NCI-H446 treated with DMSO at 0.1 percent for 48 hours (cell line): ENCODE measurements at regions not wholly inside any gene's neighbourhood (a gene's known extent, or its start where the extent isn't known, plus 50 kb on each side); places are given as distances from the start of the nearest gene placed in this dataset.

Source experiments
- DNase-seq: peaks from one replicate; lab custom pipeline; 2025; lab: John Stamatoyannopoulos, UW

DNA sequence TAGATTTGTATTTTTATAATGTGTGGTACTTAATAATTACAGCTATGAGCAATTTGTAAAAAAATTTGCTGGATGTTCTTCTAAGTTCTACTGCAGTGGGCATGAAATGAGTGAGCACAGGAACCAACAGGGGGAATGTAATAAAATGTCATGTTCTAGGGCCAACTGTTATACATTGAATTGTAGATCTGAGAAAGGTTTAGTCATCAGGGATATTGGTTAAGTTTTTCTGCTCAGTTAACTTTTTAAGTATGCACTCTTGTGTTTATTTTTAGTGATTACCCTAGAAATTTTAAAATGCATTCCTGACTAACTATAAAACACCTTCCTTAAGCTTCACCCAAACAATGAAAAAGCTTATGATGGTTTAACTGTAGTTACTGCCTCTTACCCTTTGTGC, 101.8 kb downstream of the CAND1 start:
- DNase-seq, result no peak

DNA sequence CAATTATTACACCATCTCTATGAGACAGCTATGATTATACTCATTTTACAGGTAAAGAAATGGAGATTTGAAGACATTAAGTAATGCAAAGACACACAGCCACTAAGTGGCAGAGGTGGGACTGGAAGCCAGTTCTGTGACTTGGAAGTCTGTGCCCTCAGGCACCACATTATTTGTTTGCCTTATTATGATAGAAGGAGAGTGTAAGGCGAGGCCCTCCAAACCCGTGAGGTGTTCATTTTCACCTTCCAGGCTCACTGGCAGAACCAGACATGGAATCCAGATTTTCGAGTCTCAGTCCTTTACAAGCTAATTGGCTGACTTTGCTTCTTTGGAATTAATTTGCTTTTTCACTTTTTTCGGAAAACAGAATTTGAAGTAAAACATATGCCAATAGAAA, 107.9 kb downstream of the CAND1 start:
- DNase-seq, result no peak

DNA sequence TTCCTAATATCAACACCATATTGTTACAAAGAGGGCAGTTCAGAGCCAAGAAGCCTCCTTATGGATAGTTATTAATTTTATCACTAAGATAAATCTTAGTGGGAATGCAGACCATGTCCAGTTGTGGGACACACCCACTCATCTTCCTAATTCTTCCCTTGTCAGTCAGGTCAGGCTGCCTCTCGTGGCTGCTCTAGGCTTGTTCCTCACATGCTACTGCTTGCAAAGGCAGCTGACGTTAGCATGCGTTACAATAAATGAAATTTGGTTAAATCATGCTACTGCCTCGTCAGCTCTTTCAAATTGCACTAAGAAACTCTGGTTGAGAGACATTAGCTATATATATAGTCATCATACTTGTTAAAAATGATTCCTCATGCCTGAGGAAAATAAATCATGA, 108.4 kb downstream of the CAND1 start:
- no peak for DNase-seq

DNA sequence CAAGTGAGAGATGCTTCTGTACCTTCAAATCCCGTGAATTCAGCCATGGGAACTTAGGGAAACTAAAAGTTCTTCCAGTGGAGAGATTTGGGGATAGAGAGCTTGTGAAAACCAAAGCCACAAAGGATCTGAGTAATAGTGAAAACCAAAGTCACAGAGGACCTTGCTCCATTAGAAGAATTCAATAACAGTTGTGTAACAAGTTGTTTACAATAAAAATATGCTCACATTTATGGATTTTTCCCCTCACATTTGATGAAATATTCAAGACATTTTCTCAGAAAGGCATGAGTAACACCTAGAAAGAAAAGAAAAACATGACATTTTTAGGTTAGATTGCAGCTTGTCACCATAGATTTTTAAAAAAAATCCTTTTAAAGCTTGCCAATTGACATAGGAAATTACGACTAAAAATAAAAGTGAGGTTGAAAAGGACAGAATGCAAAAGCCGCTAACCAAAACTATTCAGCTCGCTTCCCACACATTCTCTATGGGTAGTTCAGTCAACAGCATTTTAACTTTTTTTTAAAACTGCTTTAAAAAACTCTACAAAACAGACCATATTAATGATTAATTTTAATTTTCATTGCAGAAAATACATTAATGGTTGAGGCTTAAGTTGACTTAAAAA, 113.2 kb downstream of the CAND1 start:
- DNase-seq, result no peak

DNA sequence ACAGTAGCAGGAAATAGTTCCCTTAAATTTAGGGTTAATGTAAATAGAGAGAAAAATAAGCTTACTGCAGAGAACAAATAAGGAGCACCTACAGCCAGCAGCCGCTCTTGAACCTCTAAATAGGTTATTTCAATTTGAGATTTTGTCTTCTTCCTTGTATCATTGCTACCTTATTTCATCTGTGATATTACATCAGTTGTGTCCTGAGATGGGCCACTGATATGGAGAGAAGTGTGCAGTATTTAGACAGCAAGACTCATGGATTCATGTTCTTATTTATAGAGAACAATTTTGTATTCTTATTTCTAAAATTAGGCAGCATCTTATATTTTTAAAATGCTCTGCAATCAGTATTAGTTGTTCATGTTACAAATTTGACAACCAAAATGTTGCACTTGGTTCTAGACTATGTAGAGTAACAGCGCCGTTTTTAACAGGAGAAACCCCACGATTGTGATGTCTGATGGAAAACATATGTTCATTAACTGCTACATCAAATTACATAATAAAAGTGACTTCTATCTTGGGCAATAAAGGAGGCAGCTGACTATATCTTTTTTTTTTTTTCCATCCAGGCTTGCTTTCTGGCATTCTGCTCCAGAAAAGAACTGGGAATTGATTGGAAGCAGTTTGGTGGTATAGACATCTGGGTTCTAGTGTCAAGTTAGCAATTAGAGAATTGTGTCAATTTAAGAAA, 117.9 kb downstream of the CAND1 start:
- DNase-seq, result no peak

DNA sequence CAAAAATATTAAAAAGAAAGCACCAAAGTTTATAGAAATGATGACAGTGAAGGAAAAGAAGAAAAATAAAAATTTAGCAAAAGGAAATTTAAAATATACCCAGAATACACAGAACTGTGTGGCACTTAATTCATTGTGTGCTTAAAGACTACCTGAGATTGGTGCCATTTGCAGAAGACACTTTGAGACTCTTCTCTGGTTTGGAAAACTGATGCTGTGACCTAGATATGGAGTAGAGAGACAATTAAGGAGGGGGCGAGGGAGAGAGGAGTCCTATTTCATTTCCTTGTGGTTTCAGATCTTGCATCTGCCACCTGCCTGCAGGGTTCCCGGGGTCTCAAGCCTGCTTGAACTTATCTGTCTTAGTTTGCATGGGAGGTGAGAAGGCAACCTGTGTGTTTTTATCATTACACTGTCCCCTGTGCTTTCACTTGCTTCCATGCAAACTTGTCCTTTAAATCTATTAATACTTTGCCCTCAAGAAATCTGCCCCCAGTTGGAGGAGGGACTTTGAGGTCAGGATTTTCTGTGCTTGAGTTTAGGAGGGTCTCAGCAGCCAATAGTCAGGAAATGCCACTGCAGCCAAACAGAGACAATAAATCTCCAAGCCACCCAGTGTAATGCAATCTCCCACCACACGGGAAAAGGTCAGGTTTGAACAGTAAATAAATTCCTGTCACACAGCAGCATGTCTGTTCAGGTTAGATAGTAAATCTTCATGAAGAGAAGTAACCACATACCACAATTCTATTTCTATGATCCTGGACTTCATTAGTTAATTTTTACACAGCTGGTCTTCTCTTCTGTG, 119.4 kb downstream of the CAND1 start:
- no peak for DNase-seq

DNA sequence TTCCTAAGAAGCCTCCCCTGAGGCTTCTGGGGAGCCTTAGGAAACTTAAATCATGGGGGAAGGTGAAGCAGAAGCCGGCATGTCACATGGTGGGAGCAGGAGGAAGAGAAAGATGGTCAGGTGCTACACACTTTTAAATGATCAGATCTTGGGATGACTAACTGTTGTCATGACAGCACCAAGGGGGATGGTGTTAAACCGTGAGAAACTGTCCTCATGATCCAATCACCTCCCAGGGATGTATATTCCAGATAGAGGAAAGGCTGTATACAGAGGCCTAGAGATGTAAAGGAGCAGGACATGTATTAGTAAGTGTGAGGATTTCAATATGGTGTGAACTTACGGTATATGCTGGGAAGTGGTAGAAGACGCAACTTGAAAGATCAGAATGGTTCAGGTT, 121.1 kb downstream of the CAND1 start:
- no peak for DNase-seq

DNA sequence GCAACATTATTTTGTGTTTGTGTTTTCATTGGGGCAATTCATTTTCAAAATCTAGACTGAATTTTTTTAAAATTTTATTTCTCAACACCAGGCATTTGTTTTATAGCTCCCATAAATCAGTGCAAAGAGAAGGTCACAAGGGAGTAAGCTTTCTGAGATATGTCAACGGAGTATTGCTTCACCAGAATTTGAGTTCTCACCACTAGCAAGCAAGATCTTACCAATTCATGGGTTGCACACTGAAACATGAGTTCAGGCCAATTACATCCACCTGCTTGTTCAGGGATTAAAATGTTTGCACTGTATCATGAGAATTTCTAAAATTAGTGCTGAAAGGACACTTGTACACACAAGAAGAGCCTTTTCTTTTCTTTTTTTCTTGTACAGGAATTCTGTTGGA, 121.9 kb downstream of the CAND1 start:
- no peak for DNase-seq

DNA sequence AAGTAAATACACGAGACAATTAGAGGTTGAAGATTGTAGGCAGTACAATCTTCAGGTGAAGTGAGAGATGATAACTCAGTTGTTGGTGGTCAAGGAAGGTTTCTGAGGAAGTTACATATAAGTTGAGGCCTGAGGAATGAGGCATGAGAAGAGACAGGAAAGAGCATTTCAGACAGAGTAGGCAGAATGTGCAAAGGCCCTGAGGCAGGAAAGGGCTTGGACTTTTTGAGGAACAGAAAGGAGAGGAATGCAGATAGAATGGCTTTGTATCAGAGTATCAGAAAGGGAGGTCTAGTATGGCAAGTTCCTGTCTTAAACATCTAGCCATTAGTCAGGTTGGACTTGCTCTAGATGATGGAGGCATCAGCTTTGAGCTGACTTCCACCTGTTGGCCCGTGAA, 122.5 kb downstream of the CAND1 start:
- DNase-seq, result no peak

DNA sequence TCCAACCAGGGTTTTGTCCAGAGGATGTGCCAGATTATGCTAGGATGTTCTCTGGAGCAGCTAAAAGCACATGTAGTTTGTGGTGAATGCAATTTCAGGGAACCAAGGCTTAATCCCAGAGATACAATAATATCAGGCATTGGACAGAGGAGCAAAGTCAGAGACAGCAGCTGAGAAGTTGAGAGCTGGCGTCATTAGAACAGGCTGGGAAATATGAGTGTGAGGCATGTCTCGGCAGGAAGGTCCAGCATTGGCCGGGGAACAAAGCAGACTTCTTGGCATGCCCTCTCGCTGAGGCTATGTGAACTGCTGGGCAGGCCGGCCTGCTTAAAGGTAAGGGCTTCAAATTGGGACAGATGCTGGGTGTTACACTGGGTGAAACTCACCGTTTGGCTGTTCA, 125.4 kb downstream of the CAND1 start:
- peak; percentile 67 for DNase-seq

DNA sequence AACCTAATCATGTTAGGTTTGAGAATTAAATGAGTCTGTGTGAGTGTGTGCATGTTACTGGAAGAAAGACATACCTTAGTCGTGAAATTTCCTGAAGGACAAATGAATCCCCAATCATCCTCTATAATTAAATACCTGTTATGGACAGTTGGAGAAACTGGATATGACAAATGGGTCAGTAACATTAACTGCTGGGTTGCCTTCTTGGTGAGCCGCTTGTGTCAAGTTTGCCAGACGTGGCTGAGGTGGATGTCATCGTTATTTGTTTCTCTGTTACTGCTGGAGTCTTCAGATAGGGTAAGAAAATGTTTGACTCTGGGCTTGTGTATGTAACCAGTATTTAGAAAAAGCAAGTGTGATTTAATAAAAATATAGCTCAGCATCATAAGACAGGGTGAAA, 131.6 kb downstream of the CAND1 start:
- DNase-seq, result no peak

DNA sequence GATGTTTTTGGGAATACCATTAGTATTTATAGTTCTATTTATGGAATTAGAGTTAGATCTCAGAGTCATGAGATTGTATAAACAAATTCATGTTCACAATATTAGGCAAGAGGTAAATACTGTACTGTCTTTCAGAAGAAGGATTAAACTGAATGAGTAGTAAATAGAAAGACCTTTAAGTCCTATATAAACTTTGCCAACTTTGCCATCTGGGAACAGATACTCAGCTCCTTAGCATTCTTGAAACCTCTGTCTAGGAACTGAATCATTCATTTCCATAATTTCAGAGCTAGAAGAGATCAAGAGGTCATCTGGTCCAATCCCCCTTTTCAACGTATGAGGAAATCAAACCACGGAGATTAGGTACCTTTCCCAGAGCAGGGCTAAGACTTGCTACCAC, 141.1 kb downstream of the CAND1 start:
- DNase-seq, result peak; percentile 54

DNA sequence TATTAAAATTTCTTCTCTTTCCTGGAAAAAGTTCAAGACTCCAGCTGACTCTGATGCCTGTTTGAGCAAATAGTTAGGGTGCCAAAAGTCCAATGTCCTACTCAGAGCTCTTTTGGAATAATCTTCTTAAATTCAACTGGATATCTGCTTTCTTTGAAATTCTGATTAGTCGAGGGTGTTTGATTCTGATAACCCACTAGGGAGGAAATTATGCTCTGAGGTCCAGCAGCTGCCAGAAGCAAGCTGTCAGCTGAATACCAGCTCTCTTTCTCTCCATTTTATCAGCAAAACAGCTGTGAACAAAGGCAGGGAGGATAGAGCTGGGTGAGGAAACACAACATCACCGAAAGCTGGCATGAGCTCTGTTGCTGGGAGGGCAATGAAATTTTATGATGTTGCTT, 141.5 kb downstream of the CAND1 start:
- DNase-seq, result peak; percentile 55

DNA sequence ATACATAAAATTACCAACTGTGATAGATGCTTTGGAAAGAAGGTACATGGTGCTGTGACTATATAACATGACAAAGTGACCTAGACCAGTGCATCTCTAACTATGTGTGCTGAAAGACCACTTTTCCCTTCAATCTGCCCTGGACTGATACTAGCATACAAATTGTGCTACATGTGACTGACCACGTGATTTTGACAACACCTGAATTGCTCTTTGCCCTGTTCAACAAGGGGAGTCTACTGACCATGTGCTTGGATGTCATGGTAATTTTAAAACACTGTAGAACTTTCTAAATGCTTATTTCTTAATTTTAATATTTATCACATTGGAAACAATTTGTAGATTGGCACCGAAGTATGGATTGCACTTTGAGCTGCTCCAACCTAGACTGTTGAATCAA, 142.4 kb downstream of the CAND1 start:
- no peak for DNase-seq

DNA sequence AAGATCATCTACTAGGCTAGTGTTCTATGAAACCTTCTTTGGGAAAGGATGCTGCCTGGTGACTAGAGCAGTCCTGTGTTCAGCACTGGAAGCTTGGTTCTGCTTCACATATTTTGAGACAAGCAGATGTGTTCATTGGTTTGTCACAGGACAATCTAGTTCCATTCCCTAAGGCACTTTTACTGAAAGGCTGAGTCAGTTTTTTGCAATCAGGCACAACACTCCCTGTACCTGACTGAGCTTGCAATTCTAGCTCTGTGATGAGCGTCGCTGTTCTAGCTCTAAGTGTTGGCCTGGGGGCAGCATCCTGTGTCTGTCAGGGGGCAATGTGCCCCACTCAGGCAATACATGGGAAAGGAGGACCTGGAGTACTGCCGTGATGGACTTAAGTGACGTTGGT, 144.4 kb downstream of the CAND1 start:
- no peak for DNase-seq

DNA sequence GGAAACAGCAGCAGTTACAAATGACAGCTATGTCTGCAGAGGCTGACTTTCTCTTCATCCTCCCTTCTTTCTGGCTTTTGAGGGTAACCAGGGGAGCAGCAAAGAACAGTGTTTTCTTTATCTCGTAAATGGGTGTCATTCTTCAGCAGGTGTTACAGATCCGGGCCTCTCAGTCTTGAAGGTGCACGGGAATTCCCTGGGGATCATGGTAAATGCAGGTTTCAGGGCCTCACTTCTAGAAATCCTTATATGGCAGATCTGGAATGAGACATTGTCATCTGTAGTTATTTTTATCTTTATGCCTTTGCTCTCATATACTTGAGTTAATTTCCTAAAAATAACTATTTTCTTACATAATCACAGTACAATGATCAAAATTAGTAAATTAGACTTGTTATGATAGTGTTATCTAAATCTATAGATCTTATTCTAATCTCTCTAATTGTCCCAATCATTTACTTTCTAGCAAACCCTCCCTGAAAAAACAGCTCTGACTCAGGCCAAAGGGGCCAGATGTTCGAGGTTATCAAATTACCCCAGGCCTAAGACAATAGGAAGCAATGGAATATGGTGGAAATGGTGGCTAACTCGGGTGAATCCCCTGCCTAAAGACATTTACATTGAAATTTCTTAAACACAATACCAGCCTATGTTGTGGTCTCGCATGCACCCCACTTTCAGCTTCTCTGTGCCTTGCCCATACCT, 145.0 kb downstream of the CAND1 start:
- DNase-seq, result no peak

DNA sequence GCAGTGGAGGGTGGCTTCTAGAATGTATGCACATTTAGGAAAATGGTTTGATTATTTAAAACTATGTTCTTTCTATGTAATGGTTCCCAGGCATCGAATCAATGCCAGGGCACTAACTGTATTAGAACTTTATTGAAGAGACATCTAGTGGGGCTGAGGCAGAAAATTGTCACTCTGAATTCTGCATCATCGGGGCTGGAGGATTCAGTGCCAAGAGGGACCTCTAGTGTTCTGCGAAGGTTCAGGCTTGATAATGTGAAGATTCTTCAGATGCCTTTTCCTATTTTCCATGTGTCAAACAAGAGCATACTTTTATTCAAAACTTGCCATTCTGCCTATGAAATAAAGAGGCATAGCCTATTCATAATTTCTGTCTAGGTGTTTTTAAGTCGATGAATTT, 146.3 kb downstream of the CAND1 start:
- peak; percentile 44 for DNase-seq

DNA sequence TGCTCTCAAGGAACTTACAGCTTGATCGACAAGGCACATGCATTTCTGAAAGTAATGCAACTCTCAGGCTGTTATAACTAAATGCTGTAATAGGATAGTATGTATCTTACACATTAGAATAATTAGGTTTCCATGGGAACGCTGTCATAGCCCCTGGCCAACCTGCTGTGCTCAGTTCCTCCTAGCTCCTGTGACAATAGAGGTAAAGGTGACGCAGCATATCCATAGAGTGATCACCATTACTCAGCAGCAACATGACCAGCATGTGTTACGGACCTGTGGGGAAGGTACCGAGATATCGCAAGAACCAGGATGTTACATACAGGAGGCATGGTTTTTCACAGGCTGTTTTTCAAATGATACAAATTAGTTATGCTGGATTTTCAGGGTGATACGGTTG, 150.7 kb downstream of the CAND1 start:
- no peak for DNase-seq

DNA sequence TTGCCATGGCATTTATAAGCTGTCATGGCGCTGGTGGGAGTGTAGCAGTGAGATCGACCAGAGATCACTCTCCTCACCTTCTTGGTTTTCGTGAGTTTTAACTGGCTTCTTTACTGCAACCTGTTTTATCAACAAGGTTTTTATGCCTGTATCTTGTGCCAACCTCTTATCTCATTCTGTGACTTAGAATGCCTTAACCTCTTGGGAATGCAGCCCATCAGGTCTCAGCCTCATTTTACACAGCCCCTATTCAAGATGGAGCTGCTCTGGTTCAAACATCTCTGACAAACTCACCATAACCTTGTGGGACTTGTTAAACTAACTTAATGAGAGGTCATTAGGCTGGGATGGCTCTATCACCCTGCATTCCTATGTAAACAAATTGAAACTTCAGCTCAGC, 151.3 kb downstream of the CAND1 start:
- no peak for DNase-seq

DNA sequence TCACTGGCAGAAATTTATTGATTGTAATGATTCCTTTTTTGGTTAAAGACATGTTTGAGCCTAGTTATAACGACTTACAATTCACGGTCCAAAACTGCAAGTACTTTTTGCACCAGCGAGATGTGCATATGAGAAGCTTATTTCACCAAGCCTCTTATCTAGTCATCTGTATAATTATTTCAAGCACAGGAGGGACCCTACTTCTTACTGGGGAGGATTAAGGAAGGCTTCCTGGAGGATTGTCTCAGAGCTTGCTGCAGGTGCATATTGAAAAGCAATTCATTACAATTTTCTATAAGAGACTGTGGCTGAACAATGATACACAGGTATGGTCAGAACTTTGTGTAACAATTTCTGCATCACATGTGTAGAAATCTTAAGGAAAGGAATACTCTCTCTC, 152.9 kb downstream of the CAND1 start:
- DNase-seq, result no peak

DNA sequence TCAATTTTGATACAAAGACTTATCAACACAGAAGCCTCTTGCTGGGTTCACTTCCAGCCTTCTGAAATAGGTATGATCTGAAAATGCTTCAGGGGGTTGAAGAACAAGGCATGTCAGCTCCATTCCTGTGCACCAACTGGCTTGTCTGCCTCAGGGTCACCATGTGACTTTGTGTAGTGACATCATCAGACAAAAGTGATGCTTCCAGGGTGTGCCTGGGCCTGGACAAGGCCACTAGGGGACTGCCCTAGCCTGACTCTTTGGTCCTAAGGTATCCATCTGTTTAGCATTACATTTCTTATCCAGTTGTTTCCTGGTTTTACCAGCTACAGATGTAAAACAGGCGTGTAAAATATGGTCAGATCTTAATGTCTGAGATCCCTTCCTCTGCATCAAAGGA, 155.6 kb downstream of the CAND1 start:
- DNase-seq, result no peak

DNA sequence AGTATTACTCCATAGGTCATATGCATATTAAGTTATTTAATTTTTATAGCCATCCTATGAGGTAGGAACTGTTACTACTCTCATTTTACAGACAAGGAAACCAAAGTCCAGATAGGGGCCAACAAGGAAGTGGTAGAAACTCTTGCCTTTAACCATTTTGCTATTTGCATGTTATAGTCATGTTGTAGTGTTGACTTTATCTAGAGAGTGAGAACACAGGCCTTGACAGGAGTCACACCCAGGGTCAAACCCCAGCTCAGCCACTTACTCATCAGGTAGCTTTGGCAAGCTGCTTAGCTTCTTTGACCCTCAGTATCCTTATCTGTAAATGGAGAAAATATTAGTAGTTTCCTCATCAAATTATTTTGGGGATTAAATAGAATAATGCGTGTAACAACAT, 156.2 kb downstream of the CAND1 start:
- no peak for DNase-seq

DNA sequence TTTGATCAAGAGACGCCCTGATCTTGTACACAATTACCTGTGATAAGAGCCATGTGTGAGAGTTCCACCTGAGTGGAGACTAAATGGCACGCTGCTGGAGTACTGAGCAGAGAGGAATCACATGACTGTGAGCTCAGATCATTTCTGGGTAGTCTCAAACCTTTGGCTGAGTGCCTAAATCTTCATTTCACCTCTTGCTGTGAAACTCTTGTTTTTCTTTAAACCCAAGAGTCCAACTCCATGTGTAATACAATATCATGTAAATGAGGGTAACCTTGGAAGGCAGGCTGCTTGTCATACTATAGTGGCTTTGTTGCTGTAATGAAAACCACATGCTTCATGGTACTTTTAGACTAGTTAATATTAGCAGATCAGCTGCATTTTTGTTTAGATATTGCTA, 156.9 kb downstream of the CAND1 start:
- DNase-seq, result peak; percentile 50
